B cell (primary cell): ENCODE measurements at regions not wholly inside any gene's neighbourhood (a gene's known extent, or its start where the extent isn't known, plus 50 kb on each side); places are given as distances from the start of the nearest gene placed in this dataset.

Experiments used
- ATAC-seq: fragments of 200-7000 bp; cut with Tn5 transposase; one replicate; pipeline ENCODE4 v1.10.0; 2021; ENCODE audit warnings: low read depth, mild to moderate bottlenecking, moderate number of reproducible peaks, moderate library complexity
- CTCF ChIA-PET: fragments of 350-600 bp; sonication (Branson Sonifier 250); formaldehyde crosslinking; loops from one replicate; lab custom pipeline; 2021; ENCODE audit warnings: antibody characterized with exemption, inconsistent platforms; lab: Charles Lee
- POLR2A ChIA-PET: fragments of 350-600 bp; sonication (Branson Sonifier 250); formaldehyde crosslinking; loops from one replicate; lab custom pipeline; 2021; ENCODE audit warnings: antibody characterized with exemption; lab: Charles Lee
- DNase-seq: peaks from one replicate; pipeline ENCODE4 v3.0.0; 2013
- H2AFZ ChIP-seq: 2 replicates; pipeline ENCODE4 v1.6.1; 2012; ENCODE audit warnings: mild to moderate bottlenecking, low read depth, low read length; ENCODE audit not compliant: insufficient read depth, poor library complexity, severe bottlenecking
- H3K27ac ChIP-seq, 2 donors: 1 replicate in 1 of 2; 2 replicates in 1 of 2; pipeline ENCODE4 v1.5.1; 2012 to 2013; ENCODE audit warnings: low read length in 2 of 2, mild to moderate bottlenecking in 2 of 2, moderate library complexity in 1 of 2
- H3K27me3 ChIP-seq, 4 experiments: fragments of 200-600 bp in 1 of 4; sonication (generic) in 1 of 4; replicated peaks in 1 of 4; 1 replicate in 2 of 4; 2 replicates in 2 of 4; pipeline versions ENCODE4 v1.6.1 to v1.7.0; 2013 to 2016; ENCODE audit warnings: low read length in 3 of 4, mild to moderate bottlenecking in 2 of 4, mixed read lengths in 1 of 4, moderate library complexity in 1 of 4; ENCODE audit not compliant: insufficient read depth in 4 of 4, control insufficient read depth in 3 of 4; ENCODE audit errors: control extremely low read depth in 1 of 4
- H3K36me3 ChIP-seq, 2 experiments: replicated peaks in 1 of 2; 1 replicate in 1 of 2; 2 replicates in 1 of 2; pipeline versions ENCODE4 v1.6.1 to v1.7.1; 2013; ENCODE audit warnings: low read length in 1 of 2; ENCODE audit not compliant: insufficient read depth in 2 of 2, control insufficient read depth in 1 of 2; ENCODE audit errors: control extremely low read depth in 1 of 2, extremely low read depth in 1 of 2
- H3K4me1 ChIP-seq, 2 donors: fragments of 200-600 bp in 1 of 2; sonication (generic) in 1 of 2; 1 replicate in 1 of 2; 2 replicates in 1 of 2; pipeline versions ENCODE4 v1.5.1 to v1.6.1; 2013 to 2017; ENCODE audit warnings: low read length in 2 of 2; ENCODE audit not compliant: control insufficient read depth in 2 of 2, insufficient read depth in 2 of 2
- H3K4me2 ChIP-seq: replicated peaks from 2 replicates; pipeline ENCODE3; 2012; ENCODE audit warnings: mild to moderate bottlenecking, low read depth, low read length; ENCODE audit not compliant: poor library complexity, severe bottlenecking
- H3K4me3 ChIP-seq, 5 experiments: fragments of 200-600 bp in 1 of 5; sonication (generic) in 1 of 5; 1 replicate in 3 of 5; 2 replicates in 2 of 5; pipeline versions ENCODE4 v1.5.1 to v1.7.0; 2011 to 2016; ENCODE audit warnings: low read length in 4 of 5, mild to moderate bottlenecking in 4 of 5, low read depth in 2 of 5, control low read depth in 1 of 5, moderate library complexity in 1 of 5; ENCODE audit not compliant: insufficient read depth in 1 of 5; ENCODE audit errors: control extremely low read depth in 1 of 5, extremely low read depth in 1 of 5
- H3K79me2 ChIP-seq: fragments of 200-600 bp; sonication (generic); one replicate; pipeline ENCODE4 v1.6.0; 2016; ENCODE audit warnings: low read length; ENCODE audit not compliant: control insufficient read depth, insufficient read depth
- H3K9ac ChIP-seq: fragments of 200-600 bp; sonication (generic); 2 replicates; pipeline ENCODE4 v1.6.1; 2017; ENCODE audit warnings: mild to moderate bottlenecking, low read length, moderate library complexity
- H3K9me3 ChIP-seq, 3 donors: one replicate each; pipeline versions ENCODE4 v1.6.1 to v1.7.1; 2013; ENCODE audit warnings: low read length in 2 of 3; ENCODE audit not compliant: control insufficient read depth in 2 of 3, insufficient read depth in 1 of 3; ENCODE audit errors: control extremely low read depth in 1 of 3
- H4K20me1 ChIP-seq: 2 replicates; pipeline ENCODE4 v1.6.0; 2012; ENCODE audit warnings: mild to moderate bottlenecking, low read length; ENCODE audit not compliant: insufficient read depth, control insufficient read depth, poor library complexity, severe bottlenecking
- H3K27ac Mint-ChIP-seq: one replicate; pipeline ENCODE4 v1.8.0; 2021; ENCODE audit warnings: mixed read lengths
- H3K27me3 Mint-ChIP-seq: one replicate; pipeline ENCODE4 v1.8.0; 2021; ENCODE audit warnings: mixed read lengths
- H3K4me1 Mint-ChIP-seq: one replicate; pipeline ENCODE4 v1.8.0; 2021; ENCODE audit warnings: mixed read lengths
- H3K4me3 Mint-ChIP-seq: one replicate; pipeline ENCODE4 v1.8.0; 2021; ENCODE audit warnings: mixed read lengths
- H3K9me3 Mint-ChIP-seq: one replicate; pipeline ENCODE4 v1.8.0; 2022; ENCODE audit warnings: mixed read lengths; ENCODE audit not compliant: insufficient read depth
- CTCF ChIP-seq: fragments of 200-600 bp; IDR thresholded peaks from one replicate; pipeline ENCODE4 v1.8.0; 2022; ENCODE audit warnings: antibody characterized with exemption, mild to moderate bottlenecking
- EZH2 ChIP-seq: IDR thresholded peaks from 2 replicates; pipeline ENCODE4 v1.6.1; 2012; ENCODE audit warnings: borderline replicate concordance, low read depth, mild to moderate bottlenecking, moderate library complexity, low read length; ENCODE audit not compliant: insufficient read depth, poor library complexity, severe bottlenecking
- WGBS: methylation state at CpG from one replicate; pipeline ENCODE4 v1.1.5; 2013; ENCODE audit warnings: missing lambda C conversion rate; ENCODE audit not compliant: insufficient coverage; 5-methylcytosine and 5-hydroxymethylcytosine counted together
- intact Hi-C: fragments of 100-400 bp; cut with micrococcal nuclease; formaldehyde crosslinking; loops from one replicate; pipeline ENCODE4 v1.10.0; 2022

- ChIA-PET POLR2A (no interaction called here), CTCF (no interaction called here)
- no peaks in the 10 kb centered on the region for H3K27me3 ChIP-seq
- H3K9me3 ChIP-seq = no peaks in the 10 kb centered on the region
- H3K4me2 ChIP-seq = no peak overlapping the region
- DNase-seq (no peak), ATAC-seq (no peak)
- H3K4me3 ChIP-seq = no peak overlapping the region
- no peak overlapping the region for H3K4me3 Mint-ChIP-seq
- no peak overlapping the region for H2AFZ ChIP-seq
- no peaks in the 10 kb centered on the region for H3K9me3 Mint-ChIP-seq
- no peaks in the 10 kb centered on the region for H3K4me1 Mint-ChIP-seq
- H3K79me2 ChIP-seq = no peaks in the 10 kb centered on the region
- H3K27me3 Mint-ChIP-seq = peaks cover 4% of the 10 kb centered on the region
- intact Hi-C loops = no loop called here
- H3K36me3 ChIP-seq = no peaks in the 10 kb centered on the region
- H4K20me1 ChIP-seq = no peaks in the 10 kb centered on the region
- WGBS = 88% methylated on average over 1 of the region's 3 CpGs
- H3K27ac Mint-ChIP-seq = no peak overlapping the region
- no peak overlapping the region for H3K27ac ChIP-seq
- no peak for TF ChIP-seq EZH2
- no peak for TF ChIP-seq CTCF
- no peak overlapping the region for H3K9ac ChIP-seq
- H3K4me1 ChIP-seq = no peaks in the 10 kb centered on the region
These were observed 163.9 kb upstream of the RASSF8 start for GRCh38 chr12:25794571-25794970.

- Mint-ChIP-seq H3K4me3 (no peak overlapping the region), H3K4me1 (no peaks in the 10 kb centered on the region), H3K9me3 (no peaks in the 10 kb centered on the region), H3K27me3 (peaks cover 4% of the 10 kb centered on the region), H3K27ac (no peak overlapping the region)
- Histone ChIP-seq H3K79me2 (no peaks in the 10 kb centered on the region), H3K4me2 (no peak overlapping the region), H3K27me3 (no peaks in the 10 kb centered on the region), H3K9me3 (no peaks in the 10 kb centered on the region), H3K36me3 (no peaks in the 10 kb centered on the region), H3K27ac (no peak overlapping the region), H3K4me3 (no peak overlapping the region), H3K4me1 (no peaks in the 10 kb centered on the region), H3K9ac (no peak overlapping the region), H4K20me1 (no peaks in the 10 kb centered on the region), H2AFZ (no peak overlapping the region)
- intact Hi-C loops = no loop called here
- DNase-seq = no peak
- ATAC-seq = no peak
- CTCF ChIA-PET = no interaction called here
- POLR2A ChIA-PET = no interaction called here
- TF ChIP-seq CTCF (no peak), EZH2 (no peak)
- 100% methylated on average over 1 of the region's 2 CpGs for WGBS
These were observed 161.9 kb upstream of the RASSF8 start for GRCh38 chr12:25796523-25797000.
